H1 (cell line): ENCODE measurements at regions not wholly inside any gene's neighbourhood (a gene's known extent, or its start where the extent isn't known, plus 50 kb on each side); places are given as distances from the start of the nearest gene placed in this dataset.

Experiments used
- EGR1 ChIP-seq: IDR thresholded peaks from 2 replicates; pipeline ENCODE4 v1.6.1; 2011; ENCODE audit warnings: low read depth, low read length, borderline replicate concordance
- TF ChIP-seq, protein P1 (sequence below): IDR thresholded peaks from 2 replicates; pipeline ENCODE4 v1.6.1; 2011; ENCODE audit warnings: low read length, improper control_type of control experiment

- TF ChIP-seq, protein P1, sequence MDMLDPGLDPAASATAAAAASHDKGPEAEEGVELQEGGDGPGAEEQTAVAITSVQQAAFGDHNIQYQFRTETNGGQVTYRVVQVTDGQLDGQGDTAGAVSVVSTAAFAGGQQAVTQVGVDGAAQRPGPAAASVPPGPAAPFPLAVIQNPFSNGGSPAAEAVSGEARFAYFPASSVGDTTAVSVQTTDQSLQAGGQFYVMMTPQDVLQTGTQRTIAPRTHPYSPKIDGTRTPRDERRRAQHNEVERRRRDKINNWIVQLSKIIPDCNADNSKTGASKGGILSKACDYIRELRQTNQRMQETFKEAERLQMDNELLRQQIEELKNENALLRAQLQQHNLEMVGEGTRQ = no peak
- TF ChIP-seq EGR1 = no peak
Measured at GRCh38 chr10:31694126-31694685, 234.4 kb downstream of the ARHGAP12 start (continued).
